Heart left ventricle (tissue), 16 donors: ENCODE measurements at regions not wholly inside any gene's neighbourhood (a gene's known extent, or its start where the extent isn't known, plus 50 kb on each side); places are given as distances from the start of the nearest gene placed in this dataset.
"Not testable (repeated sequence)": the region's sequence is repeated elsewhere in the genome, so short reads cannot be mapped to it uniquely, and the experiment has no call there.

Experiments used
- ATAC-seq, 4 donors: fragments of 200-7000 bp; cut with Tn5 transposase; one replicate each; pipeline ENCODE4 v1.9.1; 2020 to 2022; ENCODE audit warnings: moderate library complexity in 4 of 4, mild to moderate bottlenecking in 3 of 4, moderate number of reproducible peaks in 1 of 4
- DNase-seq, 5 donors: peaks; one replicate each; pipeline ENCODE4 v3.0.0-alpha.2; 2020
- H3K27ac ChIP-seq, 12 donors: fragments of 200-600 bp; sonication (generic) in 4 of 12; one replicate each; pipeline versions ENCODE4 v1.5.0 to v1.8.0; 2016 to 2022; ENCODE audit warnings: mild to moderate bottlenecking in 2 of 12
- H3K27me3 ChIP-seq, 9 donors: fragments of 200-600 bp; sonication (generic) in 2 of 9; one replicate each; pipeline versions ENCODE4 v1.5.1 to v1.8.0; 2016 to 2022; ENCODE audit warnings: mild to moderate bottlenecking in 3 of 9
- H3K36me3 ChIP-seq, 9 donors: fragments of 200-600 bp; sonication (generic) in 2 of 9; one replicate each; pipeline versions ENCODE4 v1.5.0 to v1.8.0; 2018 to 2022; ENCODE audit warnings: mild to moderate bottlenecking in 2 of 9
- H3K4me1 ChIP-seq, 12 donors: fragments of 200-600 bp; sonication (generic) in 4 of 12; one replicate each; pipeline versions ENCODE4 v1.5.0 to v1.8.0; 2016 to 2022; ENCODE audit warnings: mild to moderate bottlenecking in 3 of 12
- H3K4me3 ChIP-seq, 12 donors: fragments of 200-600 bp; sonication (generic) in 4 of 12; one replicate each; pipeline versions ENCODE4 v1.5.0 to v1.8.0; 2017 to 2022; ENCODE audit warnings: mild to moderate bottlenecking in 9 of 12, moderate library complexity in 4 of 12
- H3K9me3 ChIP-seq, 12 donors: fragments of 200-600 bp; sonication (generic) in 4 of 12; one replicate each; pipeline versions ENCODE4 v1.5.0 to v1.8.0; 2016 to 2022; ENCODE audit warnings: mild to moderate bottlenecking in 1 of 12
- POLR2A ChIP-seq, 2 donors: fragments of 450-650 bp; IDR thresholded peaks; one replicate each; pipeline ENCODE4 v1.6.1; 2017; ENCODE audit warnings: antibody characterized with exemption in 2 of 2, mild to moderate bottlenecking in 2 of 2, moderate library complexity in 2 of 2
- WGBS, 4 donors: extraction: QIAGEN DNeasy Blood & Tissue Kit in 2 of 4; methylation state at CpG; one replicate each; pipeline versions ENCODE4 v1.1.5 to v1.1.7; 2013 to 2018; 5-methylcytosine and 5-hydroxymethylcytosine counted together
- intact Hi-C, 10 donors: fragments of 100-400 bp; cut with DNase I; formaldehyde crosslinking; loops; one replicate each; pipeline versions ENCODE4 v1.11.1 to v1.14.2; 2022
- TF ChIP-seq, protein P1 (sequence below), 12 donors: fragments of 200-600 bp; sonication (generic) in 4 of 12; IDR thresholded peaks; one replicate each; pipeline versions ENCODE4 v1.5.0 to v1.8.0; 2018 to 2022; ENCODE audit warnings: antibody characterized with exemption in 12 of 12, mild to moderate bottlenecking in 5 of 12
- donor health status: ischemic (EF 13 %, LVEDD 7.1; RV severe dilation, severe dysfunction).
- donor health status: healthy with polysubstance abuse.
- donor health status: DM: no; HTN: yes; CAD: no.
- donor health status: DM: no; HTN: no; CAD: no.
- donor health status: ischemic (EF 25% LVEDD 6.9; RV normal size, moderate dysfunction).
- donor health status: ischemic (EF 25% LVEDD 5.7; RV mildly dilated, moderate dysfunction).
- donor health status: healthy.
- donor health status: DM: yes; HTN: yes; CAD: no.
- donor health status: ischemic (EF 35%, LVEDD 5.7; RV mildly dilated, moderate dysfunction).
- donor health status: nonischemic (EF 11% LVEDD 7.7; RV severe dilation, severe dysfunction).
- donor health status: DM: yes; HTN: yes; CAD: no.
- donor health status: PGD.
- donor health status: ischemic (EF 29% LVEDD 5.4; RV normal size, mild dysfunction).
- donor health status: nonischemic (EF 23%, LVEDD 6.1; RV moderate dilation, normal function).

DNA sequence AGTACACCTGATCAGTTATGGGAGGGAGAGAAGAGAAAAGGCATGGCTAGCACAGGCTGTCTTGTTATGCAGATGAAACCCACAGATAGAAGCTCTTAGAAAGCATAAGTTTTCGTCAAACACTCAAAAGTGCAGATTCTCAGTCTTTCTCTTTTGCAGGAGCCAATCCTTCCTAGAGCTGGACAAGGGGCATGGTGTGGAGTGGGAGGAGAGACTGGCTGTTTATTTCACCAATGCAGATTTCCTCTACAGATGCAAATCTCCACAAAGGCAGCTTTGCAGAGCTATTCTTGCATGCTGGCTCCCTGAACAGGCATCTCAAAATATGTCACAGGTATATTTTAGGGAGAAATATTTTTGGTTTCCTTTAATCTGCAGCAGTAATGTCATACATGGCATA is 1400.7 kb downstream of the CDH8 start:
- ATAC-seq (no peak), DNase-seq (no peak)
- 33 to 65% (median 42%) methylated on average over 1 of the region's 1 CpG for WGBS, 4 donors
- no peak for TF ChIP-seq POLR2A (IDR thresholded peaks at IDR 0.05)
- TF ChIP-seq, protein P1, sequence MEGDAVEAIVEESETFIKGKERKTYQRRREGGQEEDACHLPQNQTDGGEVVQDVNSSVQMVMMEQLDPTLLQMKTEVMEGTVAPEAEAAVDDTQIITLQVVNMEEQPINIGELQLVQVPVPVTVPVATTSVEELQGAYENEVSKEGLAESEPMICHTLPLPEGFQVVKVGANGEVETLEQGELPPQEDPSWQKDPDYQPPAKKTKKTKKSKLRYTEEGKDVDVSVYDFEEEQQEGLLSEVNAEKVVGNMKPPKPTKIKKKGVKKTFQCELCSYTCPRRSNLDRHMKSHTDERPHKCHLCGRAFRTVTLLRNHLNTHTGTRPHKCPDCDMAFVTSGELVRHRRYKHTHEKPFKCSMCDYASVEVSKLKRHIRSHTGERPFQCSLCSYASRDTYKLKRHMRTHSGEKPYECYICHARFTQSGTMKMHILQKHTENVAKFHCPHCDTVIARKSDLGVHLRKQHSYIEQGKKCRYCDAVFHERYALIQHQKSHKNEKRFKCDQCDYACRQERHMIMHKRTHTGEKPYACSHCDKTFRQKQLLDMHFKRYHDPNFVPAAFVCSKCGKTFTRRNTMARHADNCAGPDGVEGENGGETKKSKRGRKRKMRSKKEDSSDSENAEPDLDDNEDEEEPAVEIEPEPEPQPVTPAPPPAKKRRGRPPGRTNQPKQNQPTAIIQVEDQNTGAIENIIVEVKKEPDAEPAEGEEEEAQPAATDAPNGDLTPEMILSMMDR (IDR thresholded peaks at IDR 0.05), result no peak
- Histone ChIP-seq H3K4me3 (no peak overlapping the region), H3K27me3 (no peaks in the 10 kb centered on the region), H3K9me3 (peaks cover 0 to 12% (median 0%) of the 10 kb centered on the region in 12 donors), H3K27ac (no peak overlapping the region), H3K4me1 (no peaks in the 10 kb centered on the region), H3K36me3 (no peaks in the 10 kb centered on the region)
- intact Hi-C loops, result loop anchor here in 1 of 10 donors (10.0 kb wide), 1 partner anchor 149 kb away; no protein-coding TSS in a partner anchor

DNA sequence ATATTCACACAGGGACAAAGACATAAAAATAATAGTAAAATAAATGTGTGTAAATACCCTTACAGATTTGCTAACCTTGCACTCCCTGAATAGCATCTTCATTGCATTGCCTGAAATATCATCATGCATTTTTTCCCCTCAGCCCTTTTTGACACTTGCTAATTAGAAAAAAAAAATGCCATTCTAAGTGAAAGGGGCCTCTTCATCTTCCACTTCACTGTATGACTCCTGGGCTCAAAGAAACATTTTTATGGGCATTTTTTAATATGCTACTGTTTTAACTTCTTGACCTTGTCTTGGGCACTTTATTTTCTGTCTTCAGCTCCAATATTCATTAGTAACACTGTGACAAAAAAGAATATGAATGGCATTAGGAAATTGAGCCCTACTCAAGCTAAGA is 1424.4 kb downstream of the CDH8 start:
- intact Hi-C loops, result no loop called here
- no peak for ATAC-seq
- Histone ChIP-seq H3K9me3 (no peaks in the 10 kb centered on the region), H3K4me3 (no peak overlapping the region), H3K27me3 (no peaks in the 10 kb centered on the region), H3K4me1 (no peaks in the 10 kb centered on the region), H3K27ac (no peak overlapping the region), H3K36me3 (no peaks in the 10 kb centered on the region)
- TF ChIP-seq POLR2A (IDR thresholded peaks at IDR 0.05), result no peak
- TF ChIP-seq, protein P1 (IDR thresholded peaks at IDR 0.05), result no peak
- no peak for DNase-seq

DNA sequence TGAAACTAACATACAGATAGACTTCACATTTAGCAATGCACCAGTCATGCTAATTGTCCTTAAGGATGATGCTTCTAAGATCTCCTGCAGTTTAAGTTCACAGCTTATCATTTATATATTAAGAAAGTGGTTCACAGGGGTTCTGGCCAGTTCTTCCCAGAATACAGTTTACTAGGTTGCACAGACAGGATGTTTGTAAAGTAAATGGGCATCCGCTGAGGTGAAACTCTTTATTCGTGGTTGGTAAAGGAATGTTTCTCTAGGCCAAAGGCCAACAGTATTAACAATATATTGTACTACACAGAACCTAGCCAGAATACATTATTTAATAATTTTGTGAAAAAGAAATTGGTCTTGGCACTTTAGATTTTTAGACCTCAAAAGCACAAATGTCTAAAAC is 1427.3 kb downstream of the CDH8 start:
- Histone ChIP-seq H3K27me3 (no peaks in the 10 kb centered on the region), H3K4me1 (no peaks in the 10 kb centered on the region), H3K27ac (no peak overlapping the region), H3K4me3 (no peak overlapping the region), H3K9me3 (no peaks in the 10 kb centered on the region), H3K36me3 (no peaks in the 10 kb centered on the region)
- DNase-seq, result no peak
- WGBS, 4 donors, result 73 to 85% (median 81%) methylated on average over 2 of the region's 2 CpGs
- intact Hi-C loops, result no loop called here
- TF ChIP-seq, protein P1 (IDR thresholded peaks at IDR 0.05), result no peak
- ATAC-seq, result no peak

DNA sequence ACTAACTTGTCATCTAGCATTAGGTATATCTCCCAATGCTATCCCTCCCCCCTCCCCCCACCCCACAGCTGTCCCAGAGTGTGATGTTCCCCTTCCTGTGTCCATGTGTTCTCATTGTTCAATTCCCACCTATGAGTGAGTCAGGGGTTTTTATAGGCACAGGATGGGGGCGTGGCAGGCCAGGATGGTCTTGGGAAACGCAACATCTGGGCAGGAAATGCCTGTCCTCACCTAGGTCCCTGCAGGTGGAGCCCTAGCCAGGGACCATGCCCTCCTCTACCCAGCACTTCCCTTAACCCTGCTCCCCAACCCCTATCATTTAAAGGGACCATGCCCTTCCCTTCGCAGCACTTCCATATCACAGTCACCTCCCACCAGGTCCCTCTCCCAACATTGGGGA is 1430.6 kb downstream of the CDH8 start:
- intact Hi-C loops, ATAC-seq: not testable (repeated sequence)

DNA sequence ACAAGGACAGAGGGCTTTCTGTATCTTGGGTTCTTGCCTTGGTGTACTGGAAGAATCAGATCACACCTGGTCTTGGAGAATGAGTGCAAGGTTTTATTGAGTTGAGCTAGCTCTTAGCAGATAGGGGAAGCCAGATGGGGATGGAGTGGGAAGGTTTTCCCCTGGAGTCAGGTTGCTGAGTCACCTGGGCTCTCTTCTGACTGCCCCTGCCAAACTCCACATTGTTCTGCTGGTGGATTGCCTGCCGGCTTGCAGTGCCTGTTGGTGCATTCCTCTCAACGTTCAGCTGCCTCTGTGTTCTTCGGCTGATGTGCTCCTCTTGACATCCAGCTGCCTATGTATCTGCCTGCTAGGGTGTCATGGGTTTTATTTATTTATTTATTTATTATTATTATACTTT is 1431.1 kb downstream of the CDH8 start:
- DNase-seq (no peak), ATAC-seq (no peak)
- H3K27ac ChIP-seq, result no peak overlapping the region
- H3K27me3 ChIP-seq, result no peaks in the 10 kb centered on the region
- H3K4me1 ChIP-seq, result no peaks in the 10 kb centered on the region
- no peak for TF ChIP-seq POLR2A (IDR thresholded peaks at IDR 0.05)
- TF ChIP-seq, protein P1 (IDR thresholded peaks at IDR 0.05), result no peak
- intact Hi-C loops, result no loop called here
- 79 to 86% (median 79%) methylated on average over 3 of the region's 3 CpGs for WGBS, 4 donors
- no peaks in the 10 kb centered on the region for H3K36me3 ChIP-seq
- no peak overlapping the region for H3K4me3 ChIP-seq
- H3K9me3 ChIP-seq, result no peaks in the 10 kb centered on the region

More for the DNA sequence above, 1430.6 kb downstream of the CDH8 start:
- not testable (repeated sequence) for H3K27ac ChIP-seq, H3K9me3 ChIP-seq, H3K27me3 ChIP-seq, DNase-seq, H3K4me1 ChIP-seq, H3K36me3 ChIP-seq, H3K4me3 ChIP-seq
- 75 to 85% (median 82%) methylated on average over 3 of the region's 3 CpGs for WGBS, 4 donors
